Kidney epithelial cell (primary cell): ENCODE measurements at regions not wholly inside any gene's neighbourhood (a gene's known extent, or its start where the extent isn't known, plus 50 kb on each side); places are given as distances from the start of the nearest gene placed in this dataset.
"Not testable (repeated sequence)": the region's sequence is repeated elsewhere in the genome, so short reads cannot be mapped to it uniquely, and the experiment has no call there.

Experiments used
- DNase-seq: peaks from one replicate; pipeline ENCODE4 v3.0.0-alpha.2; 2010; ENCODE audit warnings: low read depth
- H3K27me3 ChIP-seq: 2 replicates; pipeline ENCODE4 v1.6.0; 2011; ENCODE audit warnings: low read length; ENCODE audit not compliant: control insufficient read depth, insufficient read depth
- H3K36me3 ChIP-seq: 2 replicates; pipeline ENCODE4 v1.5.1; 2011; ENCODE audit warnings: low read length; ENCODE audit not compliant: control insufficient read depth, insufficient read depth
- H3K4me3 ChIP-seq: 2 replicates; pipeline ENCODE4 v1.5.1; 2011; ENCODE audit warnings: low read depth, mild to moderate bottlenecking, control low read depth, low read length
- CTCF ChIP-seq: IDR thresholded peaks from 2 replicates; pipeline ENCODE4 v1.5.1; 2011; ENCODE audit warnings: mild to moderate bottlenecking, moderate library complexity, low read length, control low read depth, inconsistent platforms; ENCODE audit not compliant: insufficient read depth, poor library complexity, severe bottlenecking

DNA sequence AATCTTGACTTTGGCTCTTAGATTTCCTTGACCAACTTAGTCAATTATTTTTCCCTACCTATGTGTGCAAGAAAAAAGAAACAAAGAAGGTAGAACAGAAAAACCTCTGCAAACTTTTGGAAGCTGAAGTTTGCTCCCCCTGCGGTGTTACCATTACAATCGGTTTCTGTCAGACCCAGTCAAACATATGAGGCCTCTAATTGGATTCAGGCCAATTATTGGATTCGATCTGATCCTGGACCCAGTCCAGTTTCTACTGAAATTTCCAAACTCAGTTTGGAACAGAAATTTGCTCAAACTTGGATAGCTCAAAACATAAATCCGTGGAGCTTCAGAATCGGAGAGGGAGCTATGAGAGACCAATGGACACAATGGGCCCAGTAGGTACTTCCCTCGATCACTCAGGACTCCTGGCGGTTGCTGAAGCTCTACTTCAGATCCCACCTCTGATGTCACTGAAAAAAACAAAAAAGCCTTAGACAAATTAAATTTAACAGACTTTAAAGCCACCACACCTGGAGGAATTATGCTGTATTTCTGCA, 523.9 kb downstream of the DMRTA1 start:
- no peak for DNase-seq
- no peak overlapping the region for H3K4me3 ChIP-seq

GRCh38 chr9:22975951-22976350, 529.3 kb downstream of the DMRTA1 start:
- DNase-seq, result no peak
- TF ChIP-seq CTCF, result no peak

More for the DNA sequence above, 523.9 kb downstream of the DMRTA1 start:
- TF ChIP-seq CTCF, result no peak
- no peaks in the 10 kb centered on the region for H3K27me3 ChIP-seq
- H3K36me3 ChIP-seq, result no peaks in the 10 kb centered on the region

GRCh38 chr9:22976454-22976853, 529.8 kb downstream of the DMRTA1 start:
- Histone ChIP-seq H3K4me3 (no peak overlapping the region), H3K36me3 (no peaks in the 10 kb centered on the region), H3K27me3 (no peaks in the 10 kb centered on the region)
- DNase-seq, result no peak
- no peak for TF ChIP-seq CTCF

More at GRCh38 chr9:22975951-22976350, 529.3 kb downstream of the DMRTA1 start:
- H3K36me3 ChIP-seq, result no peaks in the 10 kb centered on the region
- H3K4me3 ChIP-seq, result no peak overlapping the region
- H3K27me3 ChIP-seq, result no peaks in the 10 kb centered on the region

DNA sequence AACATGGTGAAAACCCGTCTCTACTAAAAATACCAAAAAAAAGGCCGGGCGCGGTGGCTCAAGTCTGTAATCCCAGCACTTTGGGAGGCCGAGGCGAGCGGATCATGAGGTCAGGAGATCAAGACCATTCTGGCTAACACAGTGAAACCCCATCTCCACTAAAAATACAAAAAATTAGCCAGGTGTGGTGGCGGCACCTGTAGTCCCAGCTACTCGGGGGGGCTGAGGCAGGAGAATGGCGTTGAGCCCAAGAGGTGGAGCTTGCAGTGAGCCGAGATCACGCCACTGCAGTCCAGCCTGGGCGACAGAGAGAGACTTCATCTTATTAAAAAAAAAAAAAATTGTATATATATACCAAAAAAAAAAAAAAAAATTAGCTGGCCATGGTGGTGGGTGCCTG, 533.8 kb downstream of the DMRTA1 start:
- H3K27me3 ChIP-seq, DNase-seq, H3K36me3 ChIP-seq, H3K4me3 ChIP-seq: not testable (repeated sequence)

DNA sequence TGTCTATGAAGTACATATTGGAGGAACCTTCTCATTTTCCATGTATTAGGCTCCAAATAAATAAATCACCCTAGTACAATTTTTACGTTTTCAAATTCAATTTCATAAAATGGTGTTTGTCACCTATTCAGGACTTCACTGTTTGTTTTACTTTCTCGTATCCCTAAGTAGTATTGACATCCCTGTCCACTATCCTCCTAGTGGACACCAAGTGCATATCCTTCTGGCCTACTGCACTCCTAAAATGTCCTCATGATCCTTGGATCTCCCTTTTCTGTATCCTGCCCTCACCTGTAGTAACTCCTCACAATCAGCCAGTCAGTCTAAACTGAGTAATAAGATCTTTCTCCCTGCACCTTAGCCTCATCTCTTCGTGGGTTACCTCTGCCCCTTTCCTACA, 539.9 kb downstream of the DMRTA1 start:
- DNase-seq, result no peak
- no peak for TF ChIP-seq CTCF
- Histone ChIP-seq H3K4me3 (no peak overlapping the region), H3K36me3 (no peaks in the 10 kb centered on the region), H3K27me3 (no peaks in the 10 kb centered on the region)

DNA sequence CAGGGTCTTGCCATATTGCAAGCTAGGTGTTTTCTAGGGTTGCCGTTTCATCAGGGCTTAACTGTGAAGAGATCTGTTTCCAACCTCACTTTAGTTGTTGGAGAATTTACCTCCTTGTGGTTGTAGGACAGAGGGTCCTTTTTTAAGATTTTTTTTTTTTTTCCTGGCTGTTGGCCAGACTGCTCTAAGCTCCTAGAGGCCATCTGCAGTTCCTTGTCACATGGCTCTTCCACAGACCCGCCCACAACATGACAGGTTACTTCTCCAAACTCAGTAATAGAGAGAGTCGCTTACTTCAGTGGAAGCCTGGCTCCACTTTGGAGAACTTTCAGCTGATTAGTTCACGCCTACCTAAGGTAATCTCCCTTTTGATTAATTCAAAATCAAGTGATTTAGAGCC, 543.7 kb downstream of the DMRTA1 start:
- TF ChIP-seq CTCF, result no peak
- Histone ChIP-seq H3K27me3 (no peaks in the 10 kb centered on the region), H3K4me3 (no peak overlapping the region), H3K36me3 (no peaks in the 10 kb centered on the region)
- no peak for DNase-seq
